ENCODE measurements at regions not wholly inside any gene's neighbourhood (a gene's known extent, or its start where the extent isn't known, plus 50 kb on each side); places are given as distances from the start of the nearest gene placed in this dataset.

DNA sequence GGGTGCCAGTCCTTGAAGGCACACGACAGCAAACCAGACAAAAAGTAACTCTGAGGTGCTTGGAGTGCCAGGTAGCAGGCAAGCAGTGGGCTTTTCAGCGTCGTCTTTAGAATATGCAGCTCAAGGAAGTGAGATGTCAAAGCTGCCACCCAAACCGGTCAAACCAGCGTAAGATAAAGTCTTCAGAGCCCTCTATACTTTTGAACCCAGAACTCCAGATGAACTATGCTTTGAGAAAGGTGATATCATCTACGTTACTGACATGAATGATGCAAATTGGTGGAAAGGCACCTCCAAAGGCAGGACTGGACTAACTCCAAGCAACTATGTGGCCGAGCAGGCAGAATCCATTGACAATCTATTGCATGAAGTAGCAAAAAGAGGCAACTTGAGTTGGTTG lies 95.9 kb downstream of the TBX3 start:
- TF ChIP-seq CTCF (IDR thresholded peaks at IDR 0.05; ENCODE audit: poor library complexity) (no peak), EZH2 (IDR thresholded peaks at IDR 0.05; ENCODE audit: borderline replicate concordance) (no peak)

All from hepatocyte (in vitro differentiated cells).